ENCODE measurements at regions not wholly inside any gene's neighbourhood (a gene's known extent, or its start where the extent isn't known, plus 50 kb on each side); places are given as distances from the start of the nearest gene placed in this dataset.
A peak's percentile ranks its signal among the peaks of the same experiment; 100 is the strongest.

GRCh38 chr11:111115890-111116289 is 129.6 kb upstream of the POU2AF2 start:
- no peak overlapping the region for H3K9ac ChIP-seq (ENCODE audit: low read length in 2 of 2)
- no peaks in the 10 kb centered on the region for H3K36me3 ChIP-seq (ENCODE audit: control insufficient read depth in 2 of 2, insufficient read depth in 2 of 2, low read length in 2 of 2)
- H3K27me3 ChIP-seq (ENCODE audit: control insufficient read depth in 1 of 2, insufficient read depth in 2 of 2, low read length in 2 of 2), result no peaks in the 10 kb centered on the region
- H3K27ac ChIP-seq (ENCODE audit: low read length), result no peak overlapping the region
- no peaks in the 10 kb centered on the region for H3K9me3 ChIP-seq (ENCODE audit: control insufficient read depth in 2 of 2, low read length in 2 of 2)
- no peak overlapping the region for H3K4me3 ChIP-seq (ENCODE audit: low read length in 2 of 2)
- H3K4me1 ChIP-seq (ENCODE audit: control insufficient read depth, insufficient read depth, low read length), result no peaks in the 10 kb centered on the region

GRCh38 chr11:111114091-111114490 is 131.4 kb upstream of the POU2AF2 start:
- Histone ChIP-seq H3K27me3 (ENCODE audit: control insufficient read depth in 1 of 2, insufficient read depth in 2 of 2, low read length in 2 of 2) (no peaks in the 10 kb centered on the region), H3K9ac (ENCODE audit: low read length in 2 of 2) (no peak overlapping the region), H3K27ac (ENCODE audit: low read length) (no peak overlapping the region), H3K9me3 (ENCODE audit: control insufficient read depth in 2 of 2, low read length in 2 of 2) (no peaks in the 10 kb centered on the region), H3K36me3 (ENCODE audit: control insufficient read depth in 2 of 2, insufficient read depth in 2 of 2, low read length in 2 of 2) (no peaks in the 10 kb centered on the region), H3K4me1 (ENCODE audit: control insufficient read depth, insufficient read depth, low read length) (no peaks in the 10 kb centered on the region), H3K4me3 (ENCODE audit: low read length in 2 of 2) (no peak overlapping the region)

GRCh38 chr11:111112614-111113013 is 132.9 kb upstream of the POU2AF2 start:
- Histone ChIP-seq H3K27ac (ENCODE audit: low read length) (no peak overlapping the region), H3K4me1 (ENCODE audit: control insufficient read depth, insufficient read depth, low read length) (no peaks in the 10 kb centered on the region), H3K27me3 (ENCODE audit: control insufficient read depth in 1 of 2, insufficient read depth in 2 of 2, low read length in 2 of 2) (no peaks in the 10 kb centered on the region), H3K36me3 (ENCODE audit: control insufficient read depth in 2 of 2, insufficient read depth in 2 of 2, low read length in 2 of 2) (no peaks in the 10 kb centered on the region), H3K4me3 (ENCODE audit: low read length in 2 of 2) (no peak overlapping the region), H3K9me3 (ENCODE audit: control insufficient read depth in 2 of 2, low read length in 2 of 2) (no peaks in the 10 kb centered on the region), H3K9ac (ENCODE audit: low read length in 2 of 2) (no peak overlapping the region)

- H3K9ac ChIP-seq (ENCODE audit: low read length in 2 of 2), result no peak overlapping the region
- no peak overlapping the region for H3K27ac ChIP-seq (ENCODE audit: low read length)
- no peak overlapping the region for H3K4me3 ChIP-seq (ENCODE audit: low read length in 2 of 2)
- H3K4me1 ChIP-seq (ENCODE audit: control insufficient read depth, insufficient read depth, low read length), result no peaks in the 10 kb centered on the region
- no peaks in the 10 kb centered on the region for H3K9me3 ChIP-seq (ENCODE audit: control insufficient read depth in 2 of 2, low read length in 2 of 2)
- no peaks in the 10 kb centered on the region for H3K27me3 ChIP-seq (ENCODE audit: control insufficient read depth in 1 of 2, insufficient read depth in 2 of 2, low read length in 2 of 2)
- no peaks in the 10 kb centered on the region for H3K36me3 ChIP-seq (ENCODE audit: control insufficient read depth in 2 of 2, insufficient read depth in 2 of 2, low read length in 2 of 2)
Observed at GRCh38 chr11:111107501-111107900, 138.0 kb upstream of the POU2AF2 start.

GRCh38 chr11:111106641-111107040 is 138.9 kb upstream of the POU2AF2 start:
- H3K9ac ChIP-seq (ENCODE audit: low read length in 2 of 2), result no peak overlapping the region
- H3K9me3 ChIP-seq (ENCODE audit: control insufficient read depth in 2 of 2, low read length in 2 of 2), result no peaks in the 10 kb centered on the region
- H3K27me3 ChIP-seq (ENCODE audit: control insufficient read depth in 1 of 2, insufficient read depth in 2 of 2, low read length in 2 of 2), result no peaks in the 10 kb centered on the region
- no peaks in the 10 kb centered on the region for H3K36me3 ChIP-seq (ENCODE audit: control insufficient read depth in 2 of 2, insufficient read depth in 2 of 2, low read length in 2 of 2)
- H3K4me3 ChIP-seq (ENCODE audit: low read length in 2 of 2), result no peak overlapping the region
- H3K4me1 ChIP-seq (ENCODE audit: control insufficient read depth, insufficient read depth, low read length), result no peaks in the 10 kb centered on the region
- H3K27ac ChIP-seq (ENCODE audit: low read length), result no peak overlapping the region

- H3K27ac ChIP-seq (ENCODE audit: low read length), result no peak overlapping the region
- H3K9me3 ChIP-seq (ENCODE audit: control insufficient read depth in 2 of 2, low read length in 2 of 2), result no peaks in the 10 kb centered on the region
- H3K36me3 ChIP-seq (ENCODE audit: control insufficient read depth in 2 of 2, insufficient read depth in 2 of 2, low read length in 2 of 2), result no peaks in the 10 kb centered on the region
- no peak overlapping the region for H3K4me3 ChIP-seq (ENCODE audit: low read length in 2 of 2)
- H3K27me3 ChIP-seq (ENCODE audit: control insufficient read depth in 1 of 2, insufficient read depth in 2 of 2, low read length in 2 of 2), result no peaks in the 10 kb centered on the region
- H3K4me1 ChIP-seq (ENCODE audit: control insufficient read depth, insufficient read depth, low read length), result no peaks in the 10 kb centered on the region
- no peak overlapping the region for H3K9ac ChIP-seq (ENCODE audit: low read length in 2 of 2)
Observed at GRCh38 chr11:111105566-111105965, 140.0 kb upstream of the POU2AF2 start.

GRCh38 chr11:111104185-111104584 is 141.3 kb upstream of the POU2AF2 start:
- Histone ChIP-seq H3K9me3 (ENCODE audit: control insufficient read depth in 2 of 2, low read length in 2 of 2) (no peaks in the 10 kb centered on the region), H3K36me3 (ENCODE audit: control insufficient read depth in 2 of 2, insufficient read depth in 2 of 2, low read length in 2 of 2) (no peaks in the 10 kb centered on the region), H3K9ac (ENCODE audit: low read length in 2 of 2) (no peak overlapping the region), H3K27me3 (ENCODE audit: control insufficient read depth in 1 of 2, insufficient read depth in 2 of 2, low read length in 2 of 2) (no peaks in the 10 kb centered on the region), H3K27ac (ENCODE audit: low read length) (no peak overlapping the region), H3K4me1 (ENCODE audit: control insufficient read depth, insufficient read depth, low read length) (no peaks in the 10 kb centered on the region), H3K4me3 (ENCODE audit: low read length in 2 of 2) (no peak overlapping the region)

GRCh38 chr11:111101881-111102280 is 143.6 kb upstream of the POU2AF2 start:
- Histone ChIP-seq H3K9me3 (ENCODE audit: control insufficient read depth in 2 of 2, low read length in 2 of 2) (no peaks in the 10 kb centered on the region), H3K27me3 (ENCODE audit: control insufficient read depth in 1 of 2, insufficient read depth in 2 of 2, low read length in 2 of 2) (no peaks in the 10 kb centered on the region), H3K4me3 (ENCODE audit: low read length in 2 of 2) (no peak overlapping the region), H3K4me1 (ENCODE audit: control insufficient read depth, insufficient read depth, low read length) (no peaks in the 10 kb centered on the region), H3K9ac (ENCODE audit: low read length in 2 of 2) (no peak overlapping the region), H3K27ac (ENCODE audit: low read length) (no peak overlapping the region), H3K36me3 (ENCODE audit: control insufficient read depth in 2 of 2, insufficient read depth in 2 of 2, low read length in 2 of 2) (no peaks in the 10 kb centered on the region)

- Histone ChIP-seq H3K9ac (ENCODE audit: low read length in 2 of 2) (no peak overlapping the region), H3K9me3 (ENCODE audit: control insufficient read depth in 2 of 2, low read length in 2 of 2) (no peaks in the 10 kb centered on the region), H3K4me3 (ENCODE audit: low read length in 2 of 2) (no peak overlapping the region), H3K27me3 (ENCODE audit: control insufficient read depth in 1 of 2, insufficient read depth in 2 of 2, low read length in 2 of 2) (no peaks in the 10 kb centered on the region), H3K36me3 (ENCODE audit: control insufficient read depth in 2 of 2, insufficient read depth in 2 of 2, low read length in 2 of 2) (no peaks in the 10 kb centered on the region), H3K4me1 (ENCODE audit: control insufficient read depth, insufficient read depth, low read length) (no peaks in the 10 kb centered on the region), H3K27ac (ENCODE audit: low read length) (no peak overlapping the region)
Observed at GRCh38 chr11:111099028-111099713, 146.4 kb upstream of the POU2AF2 start.

- H3K27me3 ChIP-seq (ENCODE audit: control insufficient read depth in 1 of 2, insufficient read depth in 2 of 2, low read length in 2 of 2), result no peaks in the 10 kb centered on the region
- H3K9ac ChIP-seq (ENCODE audit: low read length in 2 of 2), result no peak overlapping the region
- H3K36me3 ChIP-seq (ENCODE audit: control insufficient read depth in 2 of 2, insufficient read depth in 2 of 2, low read length in 2 of 2), result no peaks in the 10 kb centered on the region
- H3K27ac ChIP-seq (ENCODE audit: low read length), result no peak overlapping the region
- H3K9me3 ChIP-seq (ENCODE audit: control insufficient read depth in 2 of 2, low read length in 2 of 2), result no peaks in the 10 kb centered on the region
- H3K4me3 ChIP-seq (ENCODE audit: low read length in 2 of 2), result no peak overlapping the region
- no peaks in the 10 kb centered on the region for H3K4me1 ChIP-seq (ENCODE audit: control insufficient read depth, insufficient read depth, low read length)
Observed at GRCh38 chr11:111098091-111098490, 147.4 kb upstream of the POU2AF2 start.

GRCh38 chr11:111097191-111097590 is 148.3 kb upstream of the POU2AF2 start:
- Histone ChIP-seq H3K4me1 (ENCODE audit: control insufficient read depth, insufficient read depth, low read length) (no peaks in the 10 kb centered on the region), H3K4me3 (ENCODE audit: low read length in 2 of 2) (peak overlapping the region; percentile 49 to 60), H3K9me3 (ENCODE audit: control insufficient read depth in 2 of 2, low read length in 2 of 2) (no peaks in the 10 kb centered on the region), H3K9ac (ENCODE audit: low read length in 2 of 2) (peak overlapping the region in 1 of 2 donors; percentile 16), H3K27ac (ENCODE audit: low read length) (no peak overlapping the region), H3K36me3 (ENCODE audit: control insufficient read depth in 2 of 2, insufficient read depth in 2 of 2, low read length in 2 of 2) (no peaks in the 10 kb centered on the region), H3K27me3 (ENCODE audit: control insufficient read depth in 1 of 2, insufficient read depth in 2 of 2, low read length in 2 of 2) (no peaks in the 10 kb centered on the region)

All from stomach smooth muscle (tissue), 2 donors.